Endothelial cell (in vitro differentiated cells): ENCODE measurements at regions not wholly inside any gene's neighbourhood (a gene's known extent, or its start where the extent isn't known, plus 50 kb on each side); places are given as distances from the start of the nearest gene placed in this dataset.

Source experiments
- DNase-seq: peaks from one replicate; pipeline ENCODE4 v3.0.0; 2021; ENCODE audit warnings: low spot score
- H3K27ac Mint-ChIP-seq: one replicate; pipeline ENCODE4 v1.8.0; 2021; ENCODE audit warnings: mixed read lengths, inconsistent platforms; ENCODE audit not compliant: unreplicated experiment
- H3K27me3 Mint-ChIP-seq: one replicate; pipeline ENCODE4 v1.8.0; 2021; ENCODE audit warnings: mild to moderate bottlenecking, moderate library complexity, mixed read lengths, inconsistent platforms; ENCODE audit not compliant: unreplicated experiment
- H3K36me3 Mint-ChIP-seq: one replicate; pipeline ENCODE4 v1.8.0; 2021; ENCODE audit warnings: mild to moderate bottlenecking, low read depth, mixed read lengths, inconsistent platforms; ENCODE audit not compliant: unreplicated experiment
- H3K4me1 Mint-ChIP-seq: one replicate; pipeline ENCODE4 v1.8.0; 2021; ENCODE audit warnings: mild to moderate bottlenecking, mixed read lengths, inconsistent platforms; ENCODE audit not compliant: unreplicated experiment
- H3K4me3 Mint-ChIP-seq: one replicate; pipeline ENCODE4 v1.8.0; 2021; ENCODE audit warnings: mild to moderate bottlenecking, mixed read lengths, inconsistent platforms; ENCODE audit not compliant: unreplicated experiment
- H3K9me3 Mint-ChIP-seq: one replicate; pipeline ENCODE4 v1.8.0; 2021; ENCODE audit warnings: mixed read lengths, inconsistent platforms; ENCODE audit not compliant: unreplicated experiment
- TF ChIP-seq, protein P1 (sequence below): fragments of 200-600 bp; sonication (generic); IDR thresholded peaks from one replicate; pipeline ENCODE4 v1.5.0; 2021; ENCODE audit warnings: antibody characterized with exemption; ENCODE audit not compliant: unreplicated experiment

DNA sequence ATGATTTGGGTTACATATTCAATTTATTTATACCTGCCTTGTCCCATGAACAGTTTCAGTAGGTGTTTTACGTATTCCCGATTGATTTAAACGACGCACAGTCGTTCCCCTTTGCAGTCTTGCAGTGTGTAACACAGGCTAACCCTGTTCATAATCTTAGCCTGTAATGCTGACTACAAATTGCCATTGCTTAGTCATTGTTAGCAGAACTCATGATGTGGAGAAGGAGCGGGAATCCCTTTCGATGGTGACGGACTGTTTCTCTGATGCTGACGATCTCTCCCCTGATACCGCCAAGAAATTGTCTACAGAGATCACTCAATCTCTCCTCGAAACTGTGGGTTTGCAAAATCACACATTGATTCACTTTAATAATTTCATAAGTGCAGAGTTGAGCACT is 93.2 kb downstream of the MRPL36 start:
- Mint-ChIP-seq H3K4me3 (no peak overlapping the region), H3K9me3 (no peaks in the 10 kb centered on the region), H3K36me3 (peaks cover 4% of the 10 kb centered on the region), H3K27me3 (peaks cover 19% of the 10 kb centered on the region), H3K27ac (no peak overlapping the region), H3K4me1 (peaks cover 11% of the 10 kb centered on the region)
- TF ChIP-seq, protein P1, sequence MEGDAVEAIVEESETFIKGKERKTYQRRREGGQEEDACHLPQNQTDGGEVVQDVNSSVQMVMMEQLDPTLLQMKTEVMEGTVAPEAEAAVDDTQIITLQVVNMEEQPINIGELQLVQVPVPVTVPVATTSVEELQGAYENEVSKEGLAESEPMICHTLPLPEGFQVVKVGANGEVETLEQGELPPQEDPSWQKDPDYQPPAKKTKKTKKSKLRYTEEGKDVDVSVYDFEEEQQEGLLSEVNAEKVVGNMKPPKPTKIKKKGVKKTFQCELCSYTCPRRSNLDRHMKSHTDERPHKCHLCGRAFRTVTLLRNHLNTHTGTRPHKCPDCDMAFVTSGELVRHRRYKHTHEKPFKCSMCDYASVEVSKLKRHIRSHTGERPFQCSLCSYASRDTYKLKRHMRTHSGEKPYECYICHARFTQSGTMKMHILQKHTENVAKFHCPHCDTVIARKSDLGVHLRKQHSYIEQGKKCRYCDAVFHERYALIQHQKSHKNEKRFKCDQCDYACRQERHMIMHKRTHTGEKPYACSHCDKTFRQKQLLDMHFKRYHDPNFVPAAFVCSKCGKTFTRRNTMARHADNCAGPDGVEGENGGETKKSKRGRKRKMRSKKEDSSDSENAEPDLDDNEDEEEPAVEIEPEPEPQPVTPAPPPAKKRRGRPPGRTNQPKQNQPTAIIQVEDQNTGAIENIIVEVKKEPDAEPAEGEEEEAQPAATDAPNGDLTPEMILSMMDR, result no peak
- no peak for DNase-seq

DNA sequence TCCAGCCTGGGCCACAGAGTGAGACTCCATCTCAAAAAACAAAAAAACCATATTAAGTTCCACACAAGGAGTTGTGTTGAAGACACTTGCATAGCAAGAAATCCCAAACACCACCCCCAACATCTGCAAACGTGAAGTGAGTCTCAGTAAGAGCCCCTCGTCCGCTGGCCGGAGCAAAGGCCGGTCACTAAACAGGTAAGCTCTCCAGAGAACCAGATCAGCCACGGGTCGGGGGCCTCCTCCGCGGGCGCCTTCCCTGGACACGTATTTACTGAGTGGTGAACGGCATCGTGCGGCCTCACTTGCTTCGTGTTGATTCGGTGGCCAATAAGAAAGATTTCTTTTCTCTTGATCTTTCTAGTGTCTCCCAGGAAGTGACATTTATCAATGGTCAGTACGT is 93.6 kb downstream of the MRPL36 start:
- DNase-seq, result no peak
- TF ChIP-seq, protein P1, result no peak
- Mint-ChIP-seq H3K36me3 (peaks cover 4% of the 10 kb centered on the region), H3K9me3 (no peaks in the 10 kb centered on the region), H3K27me3 (peaks cover 19% of the 10 kb centered on the region), H3K27ac (no peak overlapping the region), H3K4me3 (no peak overlapping the region), H3K4me1 (peaks cover 11% of the 10 kb centered on the region)

DNA sequence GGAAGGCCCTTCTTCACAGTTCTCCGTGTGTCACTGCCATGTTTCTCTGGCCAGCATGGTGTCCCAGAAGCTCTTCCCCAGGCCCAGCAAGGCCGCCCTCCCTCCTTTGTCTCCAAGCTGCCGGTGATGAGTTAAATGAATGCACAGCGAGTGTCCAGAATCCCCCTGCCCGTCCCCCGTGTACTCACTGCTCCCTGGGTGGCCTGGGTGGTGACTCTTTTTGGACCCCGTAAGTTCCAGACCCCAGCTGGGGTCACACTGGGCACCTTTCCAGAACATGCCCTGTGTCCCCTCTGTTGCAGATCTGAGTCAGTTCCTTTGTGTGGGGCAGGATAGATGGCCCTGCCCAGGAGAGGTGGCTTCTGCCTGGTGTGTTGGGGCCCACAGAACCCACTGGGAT is 95.0 kb downstream of the MRPL36 start:
- Mint-ChIP-seq H3K4me1 (peaks cover 9% of the 10 kb centered on the region), H3K27me3 (peaks cover 21% of the 10 kb centered on the region)
- no peak for DNase-seq

DNA sequence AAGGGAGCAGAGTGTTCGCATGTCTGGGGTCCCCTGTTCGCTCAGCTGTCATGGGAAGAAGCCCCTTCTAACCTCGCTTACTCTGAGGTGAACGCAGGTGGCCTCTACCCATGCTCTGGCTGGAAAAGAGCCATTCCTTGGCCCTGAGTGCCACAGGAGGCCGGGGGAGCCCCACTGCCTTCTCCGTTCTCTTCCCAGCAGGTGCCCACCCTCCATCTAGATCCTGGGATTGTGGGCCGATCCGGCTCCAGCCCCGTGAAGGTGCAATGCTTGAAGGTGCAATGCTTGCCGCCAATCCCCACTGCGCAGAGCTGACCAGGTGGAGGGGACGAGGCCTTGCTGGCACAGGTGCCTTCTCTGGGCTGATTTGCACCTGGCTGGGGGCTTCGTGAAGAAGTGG is 95.4 kb downstream of the MRPL36 start:
- Mint-ChIP-seq H3K4me1 (peaks cover 5% of the 10 kb centered on the region), H3K27me3 (peaks cover 17% of the 10 kb centered on the region), H3K4me3 (no peak overlapping the region), H3K27ac (no peak overlapping the region), H3K36me3 (peaks cover 4% of the 10 kb centered on the region), H3K9me3 (peaks cover 4% of the 10 kb centered on the region)
- TF ChIP-seq, protein P1, result no peak
- DNase-seq, result no peak

More for the DNA sequence above, 95.0 kb downstream of the MRPL36 start:
- TF ChIP-seq, protein P1, result no peak
- H3K9me3 Mint-ChIP-seq, result peaks cover 2% of the 10 kb centered on the region
- H3K4me3 Mint-ChIP-seq, result no peak overlapping the region
- no peak overlapping the region for H3K27ac Mint-ChIP-seq
- peaks cover 4% of the 10 kb centered on the region for H3K36me3 Mint-ChIP-seq

DNA sequence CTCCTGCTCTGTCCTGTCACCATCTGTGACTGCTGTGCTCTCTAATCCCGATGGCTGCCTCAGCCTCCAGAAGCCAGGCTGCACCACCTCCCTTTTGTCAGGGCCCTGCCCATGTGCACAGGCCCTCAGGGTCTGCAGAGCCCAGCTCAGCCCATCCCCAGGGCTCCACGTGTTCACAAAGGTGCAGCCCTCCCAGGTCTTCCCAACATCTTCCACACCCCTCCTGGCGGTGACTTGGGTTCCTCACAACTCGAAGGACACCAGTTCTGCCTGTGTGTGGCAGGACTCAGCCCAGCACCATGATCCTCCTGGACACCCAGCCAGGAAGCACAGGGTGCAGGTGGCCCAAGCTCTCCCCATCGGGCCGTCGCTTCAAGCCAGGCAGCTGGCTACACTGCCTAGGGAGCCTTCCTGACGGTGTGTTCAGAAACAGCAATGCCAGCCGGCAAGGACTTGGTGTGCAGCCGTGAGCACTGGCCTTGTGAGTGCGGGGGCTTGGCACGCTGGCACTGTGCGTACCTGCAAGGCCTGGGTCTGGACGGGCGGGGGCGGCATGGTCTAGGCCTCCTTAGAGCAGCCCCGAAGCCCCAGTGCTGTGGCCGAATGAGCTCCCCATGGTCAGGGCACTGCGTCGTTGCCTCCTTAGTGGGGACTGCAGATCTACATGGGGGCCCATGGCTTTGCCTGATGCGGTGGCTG is 96.1 kb downstream of the MRPL36 start:
- TF ChIP-seq, protein P1, result no peak
- DNase-seq, result no peak
- Mint-ChIP-seq H3K9me3 (peaks cover 4% of the 10 kb centered on the region), H3K27me3 (peaks cover 12% of the 10 kb centered on the region), H3K4me3 (no peak overlapping the region), H3K4me1 (no peaks in the 10 kb centered on the region), H3K27ac (no peak overlapping the region), H3K36me3 (peaks cover 4% of the 10 kb centered on the region)
